ENCODE measurements at regions not wholly inside any gene's neighbourhood (a gene's known extent, or its start where the extent isn't known, plus 50 kb on each side); places are given as distances from the start of the nearest gene placed in this dataset.

GRCh38 chr4:185931375-185931774 lies 119.4 kb upstream of the SORBS2 start:
- no peak for DNase-seq

GRCh38 chr4:185931986-185932385 lies 120.0 kb upstream of the SORBS2 start:
- DNase-seq: no peak

GRCh38 chr4:185932491-185932890 lies 120.5 kb upstream of the SORBS2 start:
- no peak for DNase-seq

GRCh38 chr4:185933078-185933581 lies 121.1 kb upstream of the SORBS2 start:
- no peak for DNase-seq

- no peak for DNase-seq
Measured at GRCh38 chr4:185936650-185937376, 124.8 kb upstream of the SORBS2 start.

GRCh38 chr4:185938654-185939053 lies 126.7 kb upstream of the SORBS2 start:
- DNase-seq: no peak

GRCh38 chr4:185941461-185941860 lies 127.5 kb upstream of the TLR3 start:
- no peak for DNase-seq

GRCh38 chr4:185945252-185945651 lies 123.7 kb upstream of the TLR3 start:
- no peak for DNase-seq

- no peak for DNase-seq
Measured at GRCh38 chr4:185945906-185946305, 123.0 kb upstream of the TLR3 start.

- no peak for DNase-seq
Measured at GRCh38 chr4:185950891-185951290, 118.1 kb upstream of the TLR3 start.

- DNase-seq: no peak
Measured at GRCh38 chr4:185955151-185955770, 113.7 kb upstream of the TLR3 start.

- no peak for DNase-seq
Measured at GRCh38 chr4:185955826-185956543, 113.0 kb upstream of the TLR3 start.

- DNase-seq: no peak
Measured at GRCh38 chr4:185956544-185956940, 112.4 kb upstream of the TLR3 start.

- DNase-seq: no peak
Measured at GRCh38 chr4:185958094-185958747, 110.7 kb upstream of the TLR3 start.

GRCh38 chr4:185965426-185966384 lies 103.3 kb upstream of the TLR3 start:
- DNase-seq: no peak

- no peak for DNase-seq
Measured at GRCh38 chr4:185966549-185966948, 102.4 kb upstream of the TLR3 start.

- no peak for DNase-seq
Measured at GRCh38 chr4:185966997-185967775, 101.8 kb upstream of the TLR3 start.

- DNase-seq: peak in 1 of 5 donors; percentile 1
Measured at GRCh38 chr4:185969657-185970056, 99.3 kb upstream of the TLR3 start.

- DNase-seq: no peak
Measured at GRCh38 chr4:185987961-185988627, 80.9 kb upstream of the TLR3 start.

- DNase-seq: no peak
Measured at GRCh38 chr4:185991770-185992169, 77.2 kb upstream of the TLR3 start.

- DNase-seq: no peak
Measured at GRCh38 chr4:185992585-185992984, 76.4 kb upstream of the TLR3 start.

Data from T-helper 1 cell (primary cell).